ENCODE measurements at regions not wholly inside any gene's neighbourhood (a gene's known extent, or its start where the extent isn't known, plus 50 kb on each side); places are given as distances from the start of the nearest gene placed in this dataset.
"Not testable (repeated sequence)": the region's sequence is repeated elsewhere in the genome, so short reads cannot be mapped to it uniquely, and the experiment has no call there.

- not testable (repeated sequence) for DNase-seq (ENCODE audit: low spot score); FAIRE-seq
Measured at GRCh38 chr2:107747199-107747963, 79.3 kb upstream of the RGPD4 start.

- DNase-seq (ENCODE audit: low spot score) (no peak), FAIRE-seq (no peak)
Measured at GRCh38 chr2:107747964-107748583, 78.6 kb upstream of the RGPD4 start.

- DNase-seq (ENCODE audit: low spot score) = no peak
- FAIRE-seq = no peak
Measured at GRCh38 chr2:107751936-107752335, 74.8 kb upstream of the RGPD4 start.

DNA sequence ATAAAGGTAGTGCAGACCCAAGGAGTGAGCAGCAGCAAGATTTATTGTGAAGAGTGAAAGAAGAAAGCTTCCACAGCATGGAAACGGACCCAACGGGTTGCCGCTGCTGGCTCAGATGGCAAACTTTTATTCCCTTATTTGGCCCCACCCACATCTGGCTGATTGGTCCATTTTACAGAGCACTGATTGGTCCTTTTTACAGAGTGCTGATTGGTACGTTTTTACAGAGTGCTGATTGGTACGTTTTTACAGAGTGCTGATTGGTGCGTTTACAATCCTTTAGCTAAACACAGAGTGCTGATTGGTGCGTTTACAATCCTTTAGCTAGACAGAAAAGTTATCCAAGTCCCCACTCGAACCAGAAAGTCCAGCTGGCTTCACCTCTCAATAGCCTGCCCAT, 72.9 kb upstream of the RGPD4 start:
- DNase-seq (ENCODE audit: low spot score); FAIRE-seq: not testable (repeated sequence)

GRCh38 chr2:107757223-107757622, 69.5 kb upstream of the RGPD4 start:
- no peak for FAIRE-seq
- DNase-seq (ENCODE audit: low spot score) = no peak

DNA sequence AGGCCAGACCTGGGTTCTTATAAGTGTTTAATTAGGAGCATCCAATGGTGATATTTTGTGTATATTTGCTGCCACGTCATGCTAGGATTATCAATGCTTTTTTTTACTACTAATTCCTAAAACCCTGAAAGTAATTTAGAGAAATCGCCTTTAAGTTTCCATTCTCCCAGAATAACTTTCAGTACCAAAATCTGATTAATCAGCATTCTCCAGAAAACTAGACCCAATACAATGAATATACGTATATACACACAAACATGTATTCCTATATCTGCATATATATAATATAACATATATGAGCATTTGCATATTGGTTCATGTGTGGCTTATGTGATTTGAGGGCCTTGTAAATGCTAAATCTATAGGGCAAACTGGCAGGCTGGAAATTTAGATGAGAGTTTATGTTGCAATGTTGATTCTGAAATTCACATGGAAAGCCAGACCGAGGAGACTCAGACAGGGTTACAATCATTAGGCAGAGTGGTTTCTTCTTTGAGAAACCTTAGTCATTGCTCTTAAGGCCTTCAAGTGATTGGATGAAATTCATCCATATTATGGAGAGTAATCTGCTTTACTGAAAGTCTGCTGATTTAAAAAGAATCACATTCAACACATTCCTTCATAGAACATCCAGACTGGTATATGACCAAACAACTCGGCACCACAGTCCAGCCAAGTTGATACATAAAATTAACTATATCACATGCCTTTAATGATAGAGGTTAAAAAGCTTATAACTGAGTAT, 65.9 kb upstream of the RGPD4 start:
- no peak for DNase-seq (ENCODE audit: low spot score)
- no peak for FAIRE-seq

GRCh38 chr2:107772353-107772752, 54.3 kb upstream of the RGPD4 start:
- no peak for FAIRE-seq
- no peak for DNase-seq (ENCODE audit: low spot score)

DNA sequence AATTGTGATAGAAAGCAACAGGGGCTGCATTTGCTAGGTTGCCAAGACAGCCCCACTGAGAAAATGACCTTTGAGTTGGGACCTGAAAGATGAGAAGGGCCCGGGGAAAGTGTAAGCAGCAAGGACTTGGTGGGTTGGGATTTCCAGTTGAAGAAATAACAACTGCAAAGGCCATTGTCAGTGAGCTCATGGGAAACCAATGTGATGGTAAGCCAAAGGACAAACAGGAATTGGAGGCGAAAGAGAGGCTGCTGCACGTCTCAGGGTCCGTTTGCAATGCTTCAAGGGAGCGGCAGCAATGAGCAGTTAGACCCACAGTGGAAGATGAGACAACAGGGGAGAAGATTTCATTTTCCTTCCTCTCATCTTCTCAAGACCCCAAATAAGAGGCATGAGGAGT, 51.5 kb upstream of the RGPD4 start:
- DNase-seq (ENCODE audit: low spot score) (no peak), FAIRE-seq (no peak)

DNA sequence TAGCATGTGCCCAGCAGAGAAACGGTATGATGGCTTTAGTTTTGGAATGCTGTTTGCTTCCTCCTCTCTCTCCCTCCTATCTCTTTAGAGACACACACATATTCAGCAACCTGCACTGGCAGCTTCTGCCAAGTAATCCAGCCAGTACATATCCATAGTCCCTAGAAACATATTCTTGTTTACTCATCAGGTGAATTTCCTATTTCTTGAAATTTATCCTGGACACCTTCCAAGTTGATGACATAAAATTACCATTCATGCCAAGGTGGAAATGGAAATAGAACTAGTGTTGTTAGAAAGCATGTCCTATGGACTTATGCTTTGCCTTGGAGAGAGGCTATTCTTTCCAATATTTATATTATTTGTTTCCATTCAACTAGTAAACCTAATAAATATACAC, 50.9 kb upstream of the RGPD4 start:
- FAIRE-seq (no peak), DNase-seq (ENCODE audit: low spot score) (no peak)

- DNase-seq (ENCODE audit: low spot score) = no peak
- FAIRE-seq = no peak
Measured at GRCh38 chr2:107776362-107776761, 50.3 kb upstream of the RGPD4 start.
